ENCODE measurements at regions not wholly inside any gene's neighbourhood (a gene's known extent, or its start where the extent isn't known, plus 50 kb on each side); places are given as distances from the start of the nearest gene placed in this dataset.

DNA sequence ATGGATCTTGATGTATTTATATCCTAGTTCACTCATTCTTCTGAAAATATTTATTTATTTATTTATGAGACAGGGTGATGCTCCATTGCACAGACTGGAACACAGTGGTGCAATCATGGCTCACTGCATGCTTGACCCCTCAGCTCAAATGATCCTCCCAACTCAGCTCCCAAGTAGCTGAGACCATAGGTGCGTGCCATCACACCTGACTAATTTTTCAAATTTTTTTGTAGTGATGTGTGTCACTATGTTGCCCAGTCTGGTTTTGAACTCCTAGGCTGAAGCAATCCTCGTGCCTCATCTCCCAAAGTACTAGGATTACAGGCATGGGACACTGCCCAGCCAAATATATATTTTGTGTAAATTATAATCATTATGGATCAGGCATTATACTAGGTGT, 595.6 kb upstream of the ATP2B1 start:
- no peak for TF ChIP-seq POLR2AphosphoS5 (IDR thresholded peaks at IDR 0.05; ENCODE audit: borderline replicate concordance, low read depth, low read length)
- TF ChIP-seq EZH2 (IDR thresholded peaks at IDR 0.05): no peak
- no peak for TF ChIP-seq FOXP2 (optimal IDR thresholded peaks at IDR 0.05; ENCODE audit: control extremely low read depth, extremely low read length, insufficient read depth)
